BLaER1 treated with 17β-estradiol and CSF1 and Interleukin-3, amounts not matched to agents 10 nM and 100 nM (cell line): ENCODE measurements at regions not wholly inside any gene's neighbourhood (a gene's known extent, or its start where the extent isn't known, plus 50 kb on each side); places are given as distances from the start of the nearest gene placed in this dataset.

Source experiments
- H3K27ac ChIP-seq, 11 experiments: shearing (Covaris generic); formaldehyde crosslinking; 2 replicates each; pipeline ENCODE4 v1.8.1; 2022
- H3K27me3 ChIP-seq, 11 experiments: shearing (Covaris generic); formaldehyde crosslinking; 2 replicates each; pipeline ENCODE4 v1.8.1; 2022
- H3K36me3 ChIP-seq, 11 experiments: shearing (Covaris generic); formaldehyde crosslinking; 2 replicates each; pipeline ENCODE4 v1.8.1; 2022
- H3K4me1 ChIP-seq, 10 experiments: shearing (Covaris generic); formaldehyde crosslinking; 2 replicates each; pipeline ENCODE4 v1.8.1; 2022
- H3K4me2 ChIP-seq, 11 experiments: shearing (Covaris generic); formaldehyde crosslinking; 2 replicates each; pipeline ENCODE4 v1.8.1; 2022
- H3K4me3 ChIP-seq, 10 experiments: shearing (Covaris generic); formaldehyde crosslinking; 2 replicates each; pipeline ENCODE4 v1.8.1; 2022
- H3K9ac ChIP-seq, 11 experiments: shearing (Covaris generic); formaldehyde crosslinking; 2 replicates each; pipeline ENCODE4 v1.8.1; 2022
- H3K9me3 ChIP-seq, 11 experiments: shearing (Covaris generic); formaldehyde crosslinking; replicated peaks in 1 of 11; 2 replicates each; pipeline ENCODE4 v1.8.1; 2022
- H4K20me1 ChIP-seq, 11 experiments: shearing (Covaris generic); formaldehyde crosslinking; 2 replicates each; pipeline ENCODE4 v1.8.1; 2022
- Cebpa-rat ChIP-seq, 11 experiments: shearing (Covaris generic); IDR thresholded peaks; 2 replicates each; pipeline ENCODE4 v1.8.1; 2022

GRCh38 chr13:88071371-88071770 is 400.2 kb downstream of the SLITRK5 start:
- Histone ChIP-seq H3K36me3 (no peaks in the 10 kb centered on the region), H4K20me1 (no peaks in the 10 kb centered on the region), H3K4me2 (peak overlapping the region in 6 of 11 experiments; percentile 5 to 36 (median 26); a peak in 6 of 22 replicates), H3K27me3 (no peaks in the 10 kb centered on the region), H3K27ac (no peak overlapping the region), H3K4me3 (no peak overlapping the region), H3K4me1 (peaks cover 0 to 11% (median 5%) of the 10 kb centered on the region in 10 experiments; a peak in 9 of 20 replicates), H3K9ac (no peak overlapping the region), H3K9me3 (no peaks in the 10 kb centered on the region; a peak in 1 of 22 replicates)
- no peak for TF ChIP-seq Cebpa-rat (IDR thresholded peaks at IDR 0.05)

GRCh38 chr13:88074794-88075510 is 403.8 kb downstream of the SLITRK5 start:
- H3K36me3 ChIP-seq, result no peaks in the 10 kb centered on the region
- no peak overlapping the region for H3K4me2 ChIP-seq
- TF ChIP-seq Cebpa-rat (IDR thresholded peaks at IDR 0.05), result peak in 2 of 11 experiments; percentile 41 to 49; a peak in 3 of 22 replicates
- no peak overlapping the region for H3K4me3 ChIP-seq
- peaks cover 0 to 8% (median 5%) of the 10 kb centered on the region in 10 experiments; a peak in 9 of 20 replicates for H3K4me1 ChIP-seq
- H3K27me3 ChIP-seq, result no peaks in the 10 kb centered on the region
- H3K9me3 ChIP-seq, result no peaks in the 10 kb centered on the region
- no peak overlapping the region for H3K27ac ChIP-seq
- H3K9ac ChIP-seq, result no peak overlapping the region
- H4K20me1 ChIP-seq, result no peaks in the 10 kb centered on the region

GRCh38 chr13:88085036-88085435 is 413.9 kb downstream of the SLITRK5 start:
- Histone ChIP-seq H3K36me3 (no peaks in the 10 kb centered on the region), H3K9me3 (peaks cover 0 to 14% (median 0%) of the 10 kb centered on the region in 11 experiments; a peak in 1 of 22 replicates), H3K4me3 (no peak overlapping the region), H3K4me1 (peaks cover 0 to 17% (median 0%) of the 10 kb centered on the region in 10 experiments; a peak in 6 of 20 replicates), H3K4me2 (no peak overlapping the region), H3K9ac (no peak overlapping the region), H3K27me3 (no peaks in the 10 kb centered on the region), H4K20me1 (no peaks in the 10 kb centered on the region), H3K27ac (no peak overlapping the region)
- TF ChIP-seq Cebpa-rat (IDR thresholded peaks at IDR 0.05), result no peak

GRCh38 chr13:88086577-88086976 is 415.4 kb downstream of the SLITRK5 start:
- TF ChIP-seq Cebpa-rat (IDR thresholded peaks at IDR 0.05), result no peak
- peaks cover 0 to 22% (median 6%) of the 10 kb centered on the region in 10 experiments; a peak in 9 of 20 replicates for H3K4me1 ChIP-seq
- peak overlapping the region in 3 of 11 experiments; percentile 12 to 21 (median 17); a peak in 1 of 22 replicates for H3K4me2 ChIP-seq
- H3K27ac ChIP-seq, result no peak overlapping the region
- H3K4me3 ChIP-seq, result no peak overlapping the region
- H4K20me1 ChIP-seq, result no peaks in the 10 kb centered on the region
- H3K9me3 ChIP-seq, result peaks cover 0 to 20% (median 0%) of the 10 kb centered on the region in 11 experiments; a peak in 2 of 22 replicates
- no peaks in the 10 kb centered on the region for H3K36me3 ChIP-seq
- H3K9ac ChIP-seq, result no peak overlapping the region
- H3K27me3 ChIP-seq, result no peaks in the 10 kb centered on the region

GRCh38 chr13:88097541-88097940 is 426.4 kb downstream of the SLITRK5 start:
- Histone ChIP-seq H3K9me3 (peaks cover 0 to 53% (median 18%) of the 10 kb centered on the region in 11 experiments; a peak in 13 of 22 replicates), H3K4me3 (no peak overlapping the region), H3K9ac (no peak overlapping the region), H3K27me3 (no peaks in the 10 kb centered on the region), H3K27ac (peak overlapping the region in 6 of 11 experiments; percentile 22 to 76 (median 40); a peak in 10 of 22 replicates), H4K20me1 (no peaks in the 10 kb centered on the region), H3K4me1 (peaks cover 0 to 22% (median 8%) of the 10 kb centered on the region in 10 experiments; a peak in 15 of 20 replicates), H3K4me2 (peak overlapping the region in 6 of 11 experiments; percentile 4 to 58 (median 14); a peak in 6 of 22 replicates), H3K36me3 (no peaks in the 10 kb centered on the region)
- peak in 1 of 11 experiments; percentile 27; a peak in 1 of 22 replicates for TF ChIP-seq Cebpa-rat (IDR thresholded peaks at IDR 0.05)

GRCh38 chr13:88103824-88104223 is 432.7 kb downstream of the SLITRK5 start:
- H3K27me3 ChIP-seq, result no peaks in the 10 kb centered on the region
- H3K27ac ChIP-seq, result peak overlapping the region in 2 of 11 experiments; percentile 2 to 34; a peak in 3 of 22 replicates
- peaks cover 13 to 40% (median 31%) of the 10 kb centered on the region in 10 experiments for H3K4me1 ChIP-seq
- H3K9me3 ChIP-seq, result peaks cover 0 to 33% (median 21%) of the 10 kb centered on the region in 11 experiments; a peak in 14 of 22 replicates
- TF ChIP-seq Cebpa-rat (IDR thresholded peaks at IDR 0.05), result no peak
- no peak overlapping the region for H3K4me3 ChIP-seq
- H4K20me1 ChIP-seq, result no peaks in the 10 kb centered on the region
- no peak overlapping the region for H3K9ac ChIP-seq
- H3K36me3 ChIP-seq, result no peaks in the 10 kb centered on the region
- peak overlapping the region in 5 of 11 experiments; percentile 7 to 28 (median 19); a peak in 5 of 22 replicates for H3K4me2 ChIP-seq

- Histone ChIP-seq H3K4me2 (peak overlapping the region in 2 of 11 experiments; percentile 4 to 22; a peak in 1 of 22 replicates), H3K9ac (no peak overlapping the region), H3K4me3 (no peak overlapping the region), H3K4me1 (peaks cover 18 to 44% (median 37%) of the 10 kb centered on the region in 10 experiments), H3K27me3 (no peaks in the 10 kb centered on the region), H3K36me3 (no peaks in the 10 kb centered on the region), H4K20me1 (no peaks in the 10 kb centered on the region), H3K27ac (no peak overlapping the region; a peak in 1 of 22 replicates), H3K9me3 (peaks cover 0 to 30% (median 21%) of the 10 kb centered on the region in 11 experiments; a peak in 14 of 22 replicates)
- no peak for TF ChIP-seq Cebpa-rat (IDR thresholded peaks at IDR 0.05)
These were observed 433.4 kb downstream of the SLITRK5 start for GRCh38 chr13:88104576-88104975.

- Histone ChIP-seq H3K4me1 (peaks cover 18 to 49% (median 41%) of the 10 kb centered on the region in 10 experiments), H3K4me2 (peak overlapping the region; percentile 47 to 75 (median 62); a peak in 21 of 22 replicates), H3K9ac (peak overlapping the region in 5 of 11 experiments; percentile 9 to 62 (median 37); a peak in 6 of 22 replicates), H3K27me3 (no peaks in the 10 kb centered on the region), H3K4me3 (no peak overlapping the region), H3K36me3 (no peaks in the 10 kb centered on the region), H4K20me1 (no peaks in the 10 kb centered on the region), H3K9me3 (peaks cover 0 to 11% (median 3%) of the 10 kb centered on the region in 11 experiments; a peak in 9 of 22 replicates), H3K27ac (peak overlapping the region in 9 of 11 experiments; percentile 30 to 82 (median 50); a peak in 12 of 22 replicates)
- no peak for TF ChIP-seq Cebpa-rat (IDR thresholded peaks at IDR 0.05)
These were observed 436.4 kb downstream of the SLITRK5 start for GRCh38 chr13:88107570-88107969.

GRCh38 chr13:88112526-88112925 is 441.4 kb downstream of the SLITRK5 start:
- no peak overlapping the region for H3K4me3 ChIP-seq
- no peak overlapping the region for H3K9ac ChIP-seq
- no peak for TF ChIP-seq Cebpa-rat (IDR thresholded peaks at IDR 0.05)
- peak overlapping the region in 9 of 11 experiments; percentile 4 to 72 (median 41); a peak in 14 of 22 replicates for H3K4me2 ChIP-seq
- no peaks in the 10 kb centered on the region for H3K36me3 ChIP-seq
- no peaks in the 10 kb centered on the region for H3K9me3 ChIP-seq
- H3K4me1 ChIP-seq, result peaks cover 11 to 42% (median 20%) of the 10 kb centered on the region in 10 experiments
- no peaks in the 10 kb centered on the region for H4K20me1 ChIP-seq
- no peak overlapping the region for H3K27ac ChIP-seq
- no peaks in the 10 kb centered on the region for H3K27me3 ChIP-seq
